GM12878 (cell line): ENCODE measurements at regions not wholly inside any gene's neighbourhood (a gene's known extent, or its start where the extent isn't known, plus 50 kb on each side); places are given as distances from the start of the nearest gene placed in this dataset.

Source experiments
- CBX3 ChIP-seq: fragments of 200-600 bp; sonication (generic); IDR thresholded peaks from 2 replicates; pipeline ENCODE4 v1.6.1; 2016; ENCODE audit warnings: low read depth, borderline replicate concordance
- CBX5 ChIP-seq: sonication (generic); IDR thresholded peaks from 2 replicates; pipeline ENCODE4 v1.6.1; 2016; ENCODE audit warnings: low read depth, moderate library complexity, mild to moderate bottlenecking, inconsistent platforms
- DPF2 ChIP-seq: fragments of 450-650 bp; IDR thresholded peaks from 2 replicates; pipeline ENCODE4 v1.6.1; 2017; ENCODE audit warnings: mild to moderate bottlenecking
- JUNB ChIP-seq: IDR thresholded peaks from 2 replicates; pipeline ENCODE4 v1.6.1; 2016; ENCODE audit warnings: antibody characterized with exemption, mild to moderate bottlenecking
- NFYB ChIP-seq: IDR thresholded peaks from 2 replicates; pipeline ENCODE4 v1.6.1; 2011; ENCODE audit warnings: low read depth, mild to moderate bottlenecking, low read length, improper control_type of control experiment, moderate library complexity; ENCODE audit not compliant: insufficient read depth
- POLR2AphosphoS2 ChIP-seq: IDR thresholded peaks from 2 replicates; pipeline ENCODE4 v1.6.1; 2011; ENCODE audit warnings: low read depth, mild to moderate bottlenecking, low read length, improper control_type of control experiment, moderate library complexity
- TF ChIP-seq, protein P1 (sequence below): fragments of 450-650 bp; IDR thresholded peaks from 2 replicates; pipeline ENCODE4 v1.6.1; 2018; ENCODE audit warnings: mild to moderate bottlenecking, low read depth, moderate library complexity; ENCODE audit not compliant: partially characterized antibody

DNA sequence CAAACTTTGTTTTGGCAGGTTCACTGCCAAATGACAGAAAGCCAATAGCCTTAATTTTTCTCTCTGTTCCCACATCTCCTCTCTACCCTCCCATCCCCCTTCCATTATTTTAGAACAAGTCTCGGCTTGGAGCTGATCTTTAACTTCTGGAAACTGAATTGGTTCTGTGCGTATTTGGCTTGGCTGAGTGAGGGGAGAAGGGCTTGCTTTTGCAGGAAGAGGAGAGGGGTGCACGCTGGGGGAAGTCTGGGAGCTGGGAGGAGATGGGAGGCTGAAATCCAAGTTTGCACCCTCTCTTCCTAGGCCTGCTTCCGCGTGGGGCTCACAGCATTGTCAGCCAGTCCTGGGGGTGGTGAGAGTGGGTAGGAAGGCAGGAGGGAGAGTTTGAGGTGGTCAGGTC is 176.1 kb upstream of the SPRED2 start:
- no peak for TF ChIP-seq CBX3
- TF ChIP-seq CBX5, result no peak
- no peak for TF ChIP-seq DPF2
- no peak for TF ChIP-seq POLR2AphosphoS2
- TF ChIP-seq JUNB, result no peak
- TF ChIP-seq, protein P1, sequence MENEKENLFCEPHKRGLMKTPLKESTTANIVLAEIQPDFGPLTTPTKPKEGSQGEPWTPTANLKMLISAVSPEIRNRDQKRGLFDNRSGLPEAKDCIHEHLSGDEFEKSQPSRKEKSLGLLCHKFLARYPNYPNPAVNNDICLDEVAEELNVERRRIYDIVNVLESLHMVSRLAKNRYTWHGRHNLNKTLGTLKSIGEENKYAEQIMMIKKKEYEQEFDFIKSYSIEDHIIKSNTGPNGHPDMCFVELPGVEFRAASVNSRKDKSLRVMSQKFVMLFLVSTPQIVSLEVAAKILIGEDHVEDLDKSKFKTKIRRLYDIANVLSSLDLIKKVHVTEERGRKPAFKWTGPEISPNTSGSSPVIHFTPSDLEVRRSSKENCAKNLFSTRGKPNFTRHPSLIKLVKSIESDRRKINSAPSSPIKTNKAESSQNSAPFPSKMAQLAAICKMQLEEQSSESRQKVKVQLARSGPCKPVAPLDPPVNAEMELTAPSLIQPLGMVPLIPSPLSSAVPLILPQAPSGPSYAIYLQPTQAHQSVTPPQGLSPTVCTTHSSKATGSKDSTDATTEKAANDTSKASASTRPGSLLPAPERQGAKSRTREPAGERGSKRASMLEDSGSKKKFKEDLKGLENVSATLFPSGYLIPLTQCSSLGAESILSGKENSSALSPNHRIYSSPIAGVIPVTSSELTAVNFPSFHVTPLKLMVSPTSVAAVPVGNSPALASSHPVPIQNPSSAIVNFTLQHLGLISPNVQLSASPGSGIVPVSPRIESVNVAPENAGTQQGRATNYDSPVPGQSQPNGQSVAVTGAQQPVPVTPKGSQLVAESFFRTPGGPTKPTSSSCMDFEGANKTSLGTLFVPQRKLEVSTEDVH, result no peak
- no peak for TF ChIP-seq NFYB
